H54 (cell line): ENCODE measurements at regions not wholly inside any gene's neighbourhood (a gene's known extent, or its start where the extent isn't known, plus 50 kb on each side); places are given as distances from the start of the nearest gene placed in this dataset.
"Not testable (repeated sequence)": the region's sequence is repeated elsewhere in the genome, so short reads cannot be mapped to it uniquely, and the experiment has no call there.

Source experiments
- DNase-seq: peaks from one replicate; pipeline ENCODE4 v3.0.0; 2011; ENCODE audit warnings: low spot score, mixed read lengths; ENCODE audit not compliant: insufficient read length
- FAIRE-seq: peaks from 3 replicates; lab custom pipeline; 2011; peaks lifted over from hg19 to GRCh38; lab: Jason Lieb, UNC
- POLR2A ChIP-seq: IDR thresholded peaks from 2 replicates; pipeline ENCODE4 v1.6.1; 2011; ENCODE audit warnings: low read depth, mild to moderate bottlenecking, low read length

- FAIRE-seq: no peak
- no peak for DNase-seq
- TF ChIP-seq POLR2A: no peak
Observed at GRCh38 chr5:120153551-120153950, 310.5 kb upstream of the PRR16 start.

- no peak for TF ChIP-seq POLR2A
- no peak for DNase-seq
- peak; percentile 30 for FAIRE-seq
Observed at GRCh38 chr5:120155873-120156272, 308.2 kb upstream of the PRR16 start.

GRCh38 chr5:120158211-120158610 is 305.9 kb upstream of the PRR16 start:
- no peak for DNase-seq
- no peak for TF ChIP-seq POLR2A
- no peak for FAIRE-seq

GRCh38 chr5:120159155-120159554 is 304.9 kb upstream of the PRR16 start:
- FAIRE-seq (no peak), DNase-seq (no peak)
- no peak for TF ChIP-seq POLR2A

- FAIRE-seq (peak; percentile 87), DNase-seq (no peak)
- no peak for TF ChIP-seq POLR2A
Observed at GRCh38 chr5:120160124-120160895, 303.8 kb upstream of the PRR16 start.

- DNase-seq: no peak
- no peak for TF ChIP-seq POLR2A
- peak; percentile 6 for FAIRE-seq
Observed at GRCh38 chr5:120162321-120162720, 301.8 kb upstream of the PRR16 start.

GRCh38 chr5:120164037-120164436 is 300.1 kb upstream of the PRR16 start:
- TF ChIP-seq POLR2A: no peak
- FAIRE-seq (no peak), DNase-seq (no peak)

GRCh38 chr5:120164986-120165385 is 299.1 kb upstream of the PRR16 start:
- TF ChIP-seq POLR2A: no peak
- FAIRE-seq: no peak

GRCh38 chr5:120173125-120173524 is 291.0 kb upstream of the PRR16 start:
- no peak for TF ChIP-seq POLR2A
- FAIRE-seq (no peak), DNase-seq (no peak)

More at GRCh38 chr5:120164986-120165385, 299.1 kb upstream of the PRR16 start:
- no peak for DNase-seq

- TF ChIP-seq POLR2A: no peak
- DNase-seq (no peak), FAIRE-seq (no peak)
Observed at GRCh38 chr5:120174089-120174488, 290.0 kb upstream of the PRR16 start.

- DNase-seq, FAIRE-seq: not testable (repeated sequence)
Observed at GRCh38 chr5:120181238-120181637, 282.9 kb upstream of the PRR16 start.

- FAIRE-seq, DNase-seq: not testable (repeated sequence)
Observed at GRCh38 chr5:120194650-120195049, 269.4 kb upstream of the PRR16 start.

GRCh38 chr5:120199559-120199958 is 264.5 kb upstream of the PRR16 start:
- DNase-seq (no peak), FAIRE-seq (no peak)
- TF ChIP-seq POLR2A: no peak

- FAIRE-seq: no peak
- DNase-seq: no peak
- no peak for TF ChIP-seq POLR2A
Observed at GRCh38 chr5:120207129-120207528, 257.0 kb upstream of the PRR16 start.

- DNase-seq (no peak), FAIRE-seq (no peak)
- TF ChIP-seq POLR2A: no peak
Observed at GRCh38 chr5:120217001-120217400, 247.1 kb upstream of the PRR16 start.

GRCh38 chr5:120219988-120220387 is 244.1 kb upstream of the PRR16 start:
- TF ChIP-seq POLR2A: no peak
- no peak for FAIRE-seq
- no peak for DNase-seq
